H54 (cell line): ENCODE measurements at regions not wholly inside any gene's neighbourhood (a gene's known extent, or its start where the extent isn't known, plus 50 kb on each side); places are given as distances from the start of the nearest gene placed in this dataset.

ENCODE experiments used
- DNase-seq: peaks from one replicate; pipeline ENCODE4 v3.0.0; 2011; ENCODE audit warnings: low spot score, mixed read lengths; ENCODE audit not compliant: insufficient read length
- FAIRE-seq: peaks from 3 replicates; lab custom pipeline; 2011; peaks lifted over from hg19 to GRCh38; lab: Jason Lieb, UNC
- POLR2A ChIP-seq: IDR thresholded peaks from 2 replicates; pipeline ENCODE4 v1.6.1; 2011; ENCODE audit warnings: low read depth, mild to moderate bottlenecking, low read length

GRCh38 chr6:47974106-47974505 is 136.9 kb downstream of the PTCHD4 start:
- DNase-seq (no peak), FAIRE-seq (no peak)
- no peak for TF ChIP-seq POLR2A

GRCh38 chr6:47970826-47971225 is 140.2 kb downstream of the PTCHD4 start:
- DNase-seq (no peak), FAIRE-seq (no peak)
- TF ChIP-seq POLR2A, result no peak

GRCh38 chr6:47967843-47968242 is 143.2 kb downstream of the PTCHD4 start:
- FAIRE-seq (no peak), DNase-seq (no peak)
- no peak for TF ChIP-seq POLR2A

GRCh38 chr6:47964969-47965368 is 146.0 kb downstream of the PTCHD4 start:
- no peak for TF ChIP-seq POLR2A
- FAIRE-seq (no peak), DNase-seq (no peak)

- TF ChIP-seq POLR2A, result no peak
- FAIRE-seq, result peak; percentile 11
- DNase-seq, result no peak
Measured at GRCh38 chr6:47952640-47953039, 158.4 kb downstream of the PTCHD4 start.

- no peak for DNase-seq
- no peak for TF ChIP-seq POLR2A
- no peak for FAIRE-seq
Measured at GRCh38 chr6:47944846-47945245, 163.0 kb downstream of the OPN5 start.

GRCh38 chr6:47938405-47938804 is 156.6 kb downstream of the OPN5 start:
- DNase-seq (no peak), FAIRE-seq (no peak)
- no peak for TF ChIP-seq POLR2A

- no peak for TF ChIP-seq POLR2A
- DNase-seq (no peak), FAIRE-seq (no peak)
Measured at GRCh38 chr6:47936820-47937219, 155.0 kb downstream of the OPN5 start.

- DNase-seq (no peak), FAIRE-seq (no peak)
- TF ChIP-seq POLR2A, result no peak
Measured at GRCh38 chr6:47934023-47934422, 152.2 kb downstream of the OPN5 start.

- DNase-seq (no peak), FAIRE-seq (no peak)
- no peak for TF ChIP-seq POLR2A
Measured at GRCh38 chr6:47932575-47932974, 150.7 kb downstream of the OPN5 start.

GRCh38 chr6:47924001-47924400 is 142.2 kb downstream of the OPN5 start:
- no peak for DNase-seq
- TF ChIP-seq POLR2A, result no peak
- no peak for FAIRE-seq

- FAIRE-seq, result no peak
Measured at GRCh38 chr6:47922391-47922790, 140.6 kb downstream of the OPN5 start.

GRCh38 chr6:47919875-47920274 is 138.0 kb downstream of the OPN5 start:
- TF ChIP-seq POLR2A, result no peak
- no peak for FAIRE-seq
- DNase-seq, result no peak

More at GRCh38 chr6:47922391-47922790, 140.6 kb downstream of the OPN5 start:
- DNase-seq, result no peak
- no peak for TF ChIP-seq POLR2A

- no peak for DNase-seq
- no peak for TF ChIP-seq POLR2A
- FAIRE-seq, result no peak
Measured at GRCh38 chr6:47917811-47918210, 136.0 kb downstream of the OPN5 start.

- FAIRE-seq, result peak; percentile 55
- no peak for DNase-seq
- no peak for TF ChIP-seq POLR2A
Measured at GRCh38 chr6:47917202-47917601, 135.4 kb downstream of the OPN5 start.

GRCh38 chr6:47915017-47915416 is 133.2 kb downstream of the OPN5 start:
- no peak for TF ChIP-seq POLR2A
- no peak for DNase-seq
- no peak for FAIRE-seq
